Liver (tissue), 3 donors: ENCODE measurements at regions not wholly inside any gene's neighbourhood (a gene's known extent, or its start where the extent isn't known, plus 50 kb on each side); places are given as distances from the start of the nearest gene placed in this dataset.

Experiments
- FOXA1 ChIP-seq: IDR thresholded peaks from 2 replicates; pipeline ENCODE4 v1.6.1; 2016; ENCODE audit warnings: antibody characterized with exemption
- GABPA ChIP-seq, 2 donors: IDR thresholded peaks in 1 of 2; conservative IDR thresholded peaks in 1 of 2; 2 replicates each; pipeline ENCODE4 v1.6.1; 2016; ENCODE audit warnings: antibody characterized with exemption in 2 of 2, mild to moderate bottlenecking in 1 of 2, moderate library complexity in 1 of 2
- HNF4G ChIP-seq: IDR thresholded peaks from 2 replicates; pipeline ENCODE4 v1.6.1; 2016; ENCODE audit warnings: antibody characterized with exemption
- JUND ChIP-seq, 2 donors: IDR thresholded peaks; 2 replicates each; pipeline ENCODE4 v1.6.1; 2016; ENCODE audit warnings: antibody characterized with exemption in 2 of 2
- NR2F2 ChIP-seq: IDR thresholded peaks from 2 replicates; pipeline ENCODE4 v1.6.1; 2016; ENCODE audit warnings: antibody characterized with exemption
- RAD21 ChIP-seq, 2 donors: IDR thresholded peaks; 2 replicates each; pipeline ENCODE4 v1.6.1; 2016; ENCODE audit warnings: antibody characterized with exemption in 2 of 2, mild to moderate bottlenecking in 2 of 2
- RXRA ChIP-seq, 2 donors: IDR thresholded peaks; 2 replicates each; pipeline ENCODE4 v1.6.1; 2017 to 2018; ENCODE audit warnings: antibody characterized with exemption in 2 of 2, mild to moderate bottlenecking in 1 of 2
- SP1 ChIP-seq: IDR thresholded peaks from 2 replicates; pipeline ENCODE4 v1.6.1; 2018; ENCODE audit warnings: antibody characterized with exemption, mild to moderate bottlenecking
- YY1 ChIP-seq: IDR thresholded peaks from 2 replicates; pipeline ENCODE4 v1.6.1; 2016; ENCODE audit warnings: antibody characterized with exemption, mild to moderate bottlenecking
- TF ChIP-seq, protein P1 (sequence below): fragments of 150-350 bp; IDR thresholded peaks from 2 replicates; pipeline ENCODE4 v1.5.1; 2017; ENCODE audit warnings: improper control_type of control experiment, low read depth, low read length; ENCODE audit not compliant: missing input control
- TF ChIP-seq, protein P2 (sequence below): IDR thresholded peaks from 2 replicates; pipeline ENCODE4 v1.6.1; 2016; ENCODE audit warnings: antibody characterized with exemption, mild to moderate bottlenecking
- TF ChIP-seq, protein P3 (sequence below): IDR thresholded peaks from 2 replicates; pipeline ENCODE4 v1.6.1; 2016; ENCODE audit warnings: antibody characterized with exemption
- TF ChIP-seq, protein P4 (sequence below): IDR thresholded peaks from 2 replicates; pipeline ENCODE4 v1.6.1; 2016; ENCODE audit warnings: antibody characterized with exemption
- TF ChIP-seq, protein P5 (sequence below): IDR thresholded peaks from 2 replicates; pipeline ENCODE4 v1.6.1; 2016; ENCODE audit warnings: antibody characterized with exemption
- donor health status: healthy.
- donor health status: healthy.

DNA sequence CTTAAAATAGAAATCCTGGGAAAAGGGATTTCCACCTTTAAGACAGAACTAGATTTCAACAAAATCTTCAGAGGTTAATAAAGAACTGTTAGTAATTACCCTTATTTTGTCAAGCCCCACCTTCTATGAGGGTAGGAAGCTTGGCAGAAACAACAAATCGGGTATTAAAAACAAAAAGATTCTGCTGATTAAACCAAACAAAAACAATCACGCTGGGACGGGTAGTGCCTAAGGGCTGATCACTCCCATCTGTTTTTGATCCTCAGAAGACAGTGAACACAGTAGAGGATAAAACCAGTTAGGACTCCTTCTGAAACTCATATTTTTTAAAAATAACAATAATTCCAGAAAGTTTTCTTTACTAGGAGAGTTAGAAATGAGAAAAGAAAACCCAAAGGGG, 441.3 kb upstream of the API5 start:
- TF ChIP-seq SP1 (no peak), RXRA (IDR thresholded peaks at IDR 0.05) (no peak), YY1 (no peak), JUND (IDR thresholded peaks at IDR 0.05) (no peak), RAD21 (IDR thresholded peaks at IDR 0.05) (no peak), FOXA1 (no peak), GABPA (IDR thresholded peaks at IDR 0.05 in 1 of 2, conservative IDR thresholded peaks at IDR 0.05 in 1 of 2) (no peak), NR2F2 (no peak), HNF4G (no peak)
- TF ChIP-seq, protein P1, sequence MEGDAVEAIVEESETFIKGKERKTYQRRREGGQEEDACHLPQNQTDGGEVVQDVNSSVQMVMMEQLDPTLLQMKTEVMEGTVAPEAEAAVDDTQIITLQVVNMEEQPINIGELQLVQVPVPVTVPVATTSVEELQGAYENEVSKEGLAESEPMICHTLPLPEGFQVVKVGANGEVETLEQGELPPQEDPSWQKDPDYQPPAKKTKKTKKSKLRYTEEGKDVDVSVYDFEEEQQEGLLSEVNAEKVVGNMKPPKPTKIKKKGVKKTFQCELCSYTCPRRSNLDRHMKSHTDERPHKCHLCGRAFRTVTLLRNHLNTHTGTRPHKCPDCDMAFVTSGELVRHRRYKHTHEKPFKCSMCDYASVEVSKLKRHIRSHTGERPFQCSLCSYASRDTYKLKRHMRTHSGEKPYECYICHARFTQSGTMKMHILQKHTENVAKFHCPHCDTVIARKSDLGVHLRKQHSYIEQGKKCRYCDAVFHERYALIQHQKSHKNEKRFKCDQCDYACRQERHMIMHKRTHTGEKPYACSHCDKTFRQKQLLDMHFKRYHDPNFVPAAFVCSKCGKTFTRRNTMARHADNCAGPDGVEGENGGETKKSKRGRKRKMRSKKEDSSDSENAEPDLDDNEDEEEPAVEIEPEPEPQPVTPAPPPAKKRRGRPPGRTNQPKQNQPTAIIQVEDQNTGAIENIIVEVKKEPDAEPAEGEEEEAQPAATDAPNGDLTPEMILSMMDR: no peak
- TF ChIP-seq, protein P2, sequence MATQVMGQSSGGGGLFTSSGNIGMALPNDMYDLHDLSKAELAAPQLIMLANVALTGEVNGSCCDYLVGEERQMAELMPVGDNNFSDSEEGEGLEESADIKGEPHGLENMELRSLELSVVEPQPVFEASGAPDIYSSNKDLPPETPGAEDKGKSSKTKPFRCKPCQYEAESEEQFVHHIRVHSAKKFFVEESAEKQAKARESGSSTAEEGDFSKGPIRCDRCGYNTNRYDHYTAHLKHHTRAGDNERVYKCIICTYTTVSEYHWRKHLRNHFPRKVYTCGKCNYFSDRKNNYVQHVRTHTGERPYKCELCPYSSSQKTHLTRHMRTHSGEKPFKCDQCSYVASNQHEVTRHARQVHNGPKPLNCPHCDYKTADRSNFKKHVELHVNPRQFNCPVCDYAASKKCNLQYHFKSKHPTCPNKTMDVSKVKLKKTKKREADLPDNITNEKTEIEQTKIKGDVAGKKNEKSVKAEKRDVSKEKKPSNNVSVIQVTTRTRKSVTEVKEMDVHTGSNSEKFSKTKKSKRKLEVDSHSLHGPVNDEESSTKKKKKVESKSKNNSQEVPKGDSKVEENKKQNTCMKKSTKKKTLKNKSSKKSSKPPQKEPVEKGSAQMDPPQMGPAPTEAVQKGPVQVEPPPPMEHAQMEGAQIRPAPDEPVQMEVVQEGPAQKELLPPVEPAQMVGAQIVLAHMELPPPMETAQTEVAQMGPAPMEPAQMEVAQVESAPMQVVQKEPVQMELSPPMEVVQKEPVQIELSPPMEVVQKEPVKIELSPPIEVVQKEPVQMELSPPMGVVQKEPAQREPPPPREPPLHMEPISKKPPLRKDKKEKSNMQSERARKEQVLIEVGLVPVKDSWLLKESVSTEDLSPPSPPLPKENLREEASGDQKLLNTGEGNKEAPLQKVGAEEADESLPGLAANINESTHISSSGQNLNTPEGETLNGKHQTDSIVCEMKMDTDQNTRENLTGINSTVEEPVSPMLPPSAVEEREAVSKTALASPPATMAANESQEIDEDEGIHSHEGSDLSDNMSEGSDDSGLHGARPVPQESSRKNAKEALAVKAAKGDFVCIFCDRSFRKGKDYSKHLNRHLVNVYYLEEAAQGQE: no peak
- TF ChIP-seq, protein P3, sequence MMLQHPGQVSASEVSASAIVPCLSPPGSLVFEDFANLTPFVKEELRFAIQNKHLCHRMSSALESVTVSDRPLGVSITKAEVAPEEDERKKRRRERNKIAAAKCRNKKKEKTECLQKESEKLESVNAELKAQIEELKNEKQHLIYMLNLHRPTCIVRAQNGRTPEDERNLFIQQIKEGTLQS: no peak
- TF ChIP-seq, protein P4, sequence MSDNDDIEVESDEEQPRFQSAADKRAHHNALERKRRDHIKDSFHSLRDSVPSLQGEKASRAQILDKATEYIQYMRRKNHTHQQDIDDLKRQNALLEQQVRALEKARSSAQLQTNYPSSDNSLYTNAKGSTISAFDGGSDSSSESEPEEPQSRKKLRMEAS: no peak
- TF ChIP-seq, protein P5, sequence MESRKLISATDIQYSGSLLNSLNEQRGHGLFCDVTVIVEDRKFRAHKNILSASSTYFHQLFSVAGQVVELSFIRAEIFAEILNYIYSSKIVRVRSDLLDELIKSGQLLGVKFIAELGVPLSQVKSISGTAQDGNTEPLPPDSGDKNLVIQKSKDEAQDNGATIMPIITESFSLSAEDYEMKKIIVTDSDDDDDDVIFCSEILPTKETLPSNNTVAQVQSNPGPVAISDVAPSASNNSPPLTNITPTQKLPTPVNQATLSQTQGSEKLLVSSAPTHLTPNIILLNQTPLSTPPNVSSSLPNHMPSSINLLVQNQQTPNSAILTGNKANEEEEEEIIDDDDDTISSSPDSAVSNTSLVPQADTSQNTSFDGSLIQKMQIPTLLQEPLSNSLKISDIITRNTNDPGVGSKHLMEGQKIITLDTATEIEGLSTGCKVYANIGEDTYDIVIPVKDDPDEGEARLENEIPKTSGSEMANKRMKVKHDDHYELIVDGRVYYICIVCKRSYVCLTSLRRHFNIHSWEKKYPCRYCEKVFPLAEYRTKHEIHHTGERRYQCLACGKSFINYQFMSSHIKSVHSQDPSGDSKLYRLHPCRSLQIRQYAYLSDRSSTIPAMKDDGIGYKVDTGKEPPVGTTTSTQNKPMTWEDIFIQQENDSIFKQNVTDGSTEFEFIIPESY: no peak
